ENCODE measurements at regions not wholly inside any gene's neighbourhood (a gene's known extent, or its start where the extent isn't known, plus 50 kb on each side); places are given as distances from the start of the nearest gene placed in this dataset.

GRCh38 chr6:134516582-134516981, 198.7 kb upstream of the SGK1 start:
- Histone ChIP-seq H3K27ac (peak overlapping the region; percentile 97), H3K4me2 (ENCODE audit: low read length) (peak overlapping the region; percentile 52), H3K9ac (no peak overlapping the region), H3K4me3 (ENCODE audit: low read depth, low read length) (peak overlapping the region; percentile 12), H3K9me3 (ENCODE audit: control insufficient read depth, low read length) (no peaks in the 10 kb centered on the region), H2AFZ (peak overlapping the region; percentile 63), H3K4me1 (peaks cover 52% of the 10 kb centered on the region), H3K36me3 (ENCODE audit: control insufficient read depth, insufficient read depth, low read length) (no peaks in the 10 kb centered on the region), H3K27me3 (ENCODE audit: control insufficient read depth, insufficient read depth, low read length) (no peaks in the 10 kb centered on the region), H3K79me2 (no peaks in the 10 kb centered on the region)
- no peak for TF ChIP-seq CTCF (IDR thresholded peaks at IDR 0.05)

- no peak overlapping the region for H3K9ac ChIP-seq
- no peak for TF ChIP-seq CTCF (IDR thresholded peaks at IDR 0.05)
- no peaks in the 10 kb centered on the region for H3K36me3 ChIP-seq (ENCODE audit: control insufficient read depth, insufficient read depth, low read length)
- H3K4me3 ChIP-seq (ENCODE audit: low read depth, low read length), result peak overlapping the region; percentile 12
- peaks cover 51% of the 10 kb centered on the region for H3K4me1 ChIP-seq
- H3K79me2 ChIP-seq, result no peaks in the 10 kb centered on the region
- no peak overlapping the region for H3K4me2 ChIP-seq (ENCODE audit: low read length)
- no peaks in the 10 kb centered on the region for H3K9me3 ChIP-seq (ENCODE audit: control insufficient read depth, low read length)
- no peak overlapping the region for H2AFZ ChIP-seq
- H3K27ac ChIP-seq, result peak overlapping the region; percentile 97
- no peaks in the 10 kb centered on the region for H3K27me3 ChIP-seq (ENCODE audit: control insufficient read depth, insufficient read depth, low read length)
These were observed 198.1 kb upstream of the SGK1 start for GRCh38 chr6:134515986-134516385.

GRCh38 chr6:134512981-134513391, 195.1 kb upstream of the SGK1 start:
- Histone ChIP-seq H3K79me2 (no peaks in the 10 kb centered on the region), H3K9ac (no peak overlapping the region), H3K27ac (peak overlapping the region; percentile 43), H3K27me3 (ENCODE audit: control insufficient read depth, insufficient read depth, low read length) (no peaks in the 10 kb centered on the region), H3K4me3 (ENCODE audit: low read depth, low read length) (no peak overlapping the region), H3K9me3 (ENCODE audit: control insufficient read depth, low read length) (no peaks in the 10 kb centered on the region), H3K4me2 (ENCODE audit: low read length) (no peak overlapping the region), H3K36me3 (ENCODE audit: control insufficient read depth, insufficient read depth, low read length) (no peaks in the 10 kb centered on the region), H3K4me1 (peaks cover 27% of the 10 kb centered on the region), H2AFZ (peak overlapping the region; percentile 65)
- TF ChIP-seq CTCF (IDR thresholded peaks at IDR 0.05), result no peak

GRCh38 chr6:134511984-134512683, 194.2 kb upstream of the SGK1 start:
- TF ChIP-seq CTCF (IDR thresholded peaks at IDR 0.05), result no peak
- Histone ChIP-seq H3K4me1 (peaks cover 19% of the 10 kb centered on the region), H3K79me2 (no peaks in the 10 kb centered on the region), H3K4me2 (ENCODE audit: low read length) (no peak overlapping the region), H3K9ac (no peak overlapping the region), H3K27ac (peak overlapping the region; percentile 43), H3K36me3 (ENCODE audit: control insufficient read depth, insufficient read depth, low read length) (no peaks in the 10 kb centered on the region), H3K27me3 (ENCODE audit: control insufficient read depth, insufficient read depth, low read length) (no peaks in the 10 kb centered on the region), H3K9me3 (ENCODE audit: control insufficient read depth, low read length) (no peaks in the 10 kb centered on the region), H3K4me3 (ENCODE audit: low read depth, low read length) (no peak overlapping the region), H2AFZ (peak overlapping the region; percentile 65)

DNA sequence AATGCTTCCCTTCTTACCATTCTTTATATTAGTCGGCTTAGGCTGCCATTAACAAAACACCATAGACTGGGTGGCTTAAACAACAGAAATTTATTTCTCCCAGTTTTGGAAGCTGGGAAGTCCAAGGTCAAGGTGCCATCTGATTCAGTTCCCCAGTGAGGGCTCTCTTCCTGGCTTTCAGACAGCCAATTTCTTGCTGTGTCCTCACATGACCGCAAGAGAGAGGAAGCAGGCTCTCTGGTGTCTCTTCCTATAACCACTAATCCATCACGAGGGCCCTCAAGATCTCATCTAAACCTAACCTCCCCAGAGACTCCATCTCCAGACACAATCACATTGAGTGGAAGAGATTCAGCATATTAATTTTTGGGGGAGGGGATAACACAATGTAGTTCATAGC, 193.0 kb upstream of the SGK1 start:
- TF ChIP-seq CTCF (IDR thresholded peaks at IDR 0.05), result no peak
- no peak overlapping the region for H3K27ac ChIP-seq
- no peaks in the 10 kb centered on the region for H3K27me3 ChIP-seq (ENCODE audit: control insufficient read depth, insufficient read depth, low read length)
- H3K4me2 ChIP-seq (ENCODE audit: low read length), result no peak overlapping the region
- no peak overlapping the region for H3K4me3 ChIP-seq (ENCODE audit: low read depth, low read length)
- H3K36me3 ChIP-seq (ENCODE audit: control insufficient read depth, insufficient read depth, low read length), result no peaks in the 10 kb centered on the region
- H3K9ac ChIP-seq, result no peak overlapping the region
- H3K9me3 ChIP-seq (ENCODE audit: control insufficient read depth, low read length), result no peaks in the 10 kb centered on the region
- H3K79me2 ChIP-seq, result no peaks in the 10 kb centered on the region
- peaks cover 8% of the 10 kb centered on the region for H3K4me1 ChIP-seq
- H2AFZ ChIP-seq, result peak overlapping the region; percentile 58
